GM21717 (cell line): ENCODE measurements at regions not wholly inside any gene's neighbourhood (a gene's known extent, or its start where the extent isn't known, plus 50 kb on each side); places are given as distances from the start of the nearest gene placed in this dataset.

Experiments used
- ATAC-seq: cut with Tn5 transposase; IDR thresholded peaks from one replicate; pipeline ENCODE4 v1.9.1; 2021; ENCODE audit warnings: mild to moderate bottlenecking, moderate library complexity; ENCODE audit not compliant: unreplicated experiment

DNA sequence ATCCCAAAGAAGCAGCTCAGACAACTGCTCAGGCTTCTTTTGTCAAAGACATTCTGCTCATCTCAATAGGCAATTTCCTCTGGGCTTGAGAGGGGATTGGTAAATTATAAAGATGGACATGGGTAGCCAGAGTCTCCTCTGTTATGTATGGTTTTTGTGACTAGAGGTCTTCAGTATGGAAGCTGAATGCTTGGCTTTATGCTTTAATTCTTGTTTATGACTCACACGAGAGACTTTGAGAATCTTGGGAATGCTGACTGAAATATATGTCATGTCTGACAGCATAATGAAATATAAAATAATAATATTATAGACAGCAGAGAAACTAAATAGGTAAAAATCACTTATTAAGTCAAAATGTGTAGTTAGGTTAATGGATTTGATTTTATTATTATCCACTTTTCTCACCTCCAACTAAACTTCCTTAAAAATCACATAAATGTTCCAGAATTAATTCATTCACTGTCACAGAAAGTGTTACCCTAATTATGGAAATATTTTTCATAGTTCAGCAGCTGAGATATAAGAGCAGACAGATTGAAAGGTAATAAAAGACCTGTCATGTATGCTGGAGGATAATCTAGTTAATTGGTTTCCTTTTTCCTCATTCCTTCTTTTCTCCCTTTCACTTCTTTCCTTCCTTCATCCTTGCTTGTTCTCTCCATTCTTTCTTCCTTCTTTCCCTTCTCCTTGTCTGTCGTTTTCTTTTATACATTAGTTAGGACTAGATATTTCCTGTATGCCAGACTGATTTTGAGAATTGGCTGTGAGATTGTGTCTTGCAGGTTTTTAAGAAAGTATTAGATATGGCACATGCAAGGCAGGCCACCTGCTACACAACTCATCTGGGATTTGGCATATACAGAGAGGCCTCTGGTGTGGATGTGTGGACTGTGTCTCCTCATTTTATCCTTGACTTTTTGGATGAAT lies 1866.1 kb upstream of the NUDT12 start:
- ATAC-seq = no peak

DNA sequence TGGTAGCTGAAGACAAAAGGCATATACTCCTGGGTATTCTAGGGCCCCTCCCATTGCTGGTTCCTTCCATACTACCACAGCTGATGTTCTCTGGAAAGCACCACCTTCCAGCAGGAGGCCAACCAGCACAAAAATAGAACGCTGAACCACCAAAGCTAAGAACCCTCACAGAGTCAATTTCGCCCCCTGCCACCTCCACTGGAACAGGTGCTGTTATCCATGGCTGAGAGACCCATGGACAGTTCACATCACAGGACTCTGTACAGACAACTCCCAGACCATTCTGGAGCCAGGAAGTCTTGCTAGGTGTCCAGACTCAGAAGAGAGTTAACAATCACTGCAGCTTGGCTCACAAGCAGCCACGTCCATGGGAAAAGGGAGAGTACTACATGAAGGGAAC lies 1851.5 kb upstream of the NUDT12 start:
- ATAC-seq = no peak

DNA sequence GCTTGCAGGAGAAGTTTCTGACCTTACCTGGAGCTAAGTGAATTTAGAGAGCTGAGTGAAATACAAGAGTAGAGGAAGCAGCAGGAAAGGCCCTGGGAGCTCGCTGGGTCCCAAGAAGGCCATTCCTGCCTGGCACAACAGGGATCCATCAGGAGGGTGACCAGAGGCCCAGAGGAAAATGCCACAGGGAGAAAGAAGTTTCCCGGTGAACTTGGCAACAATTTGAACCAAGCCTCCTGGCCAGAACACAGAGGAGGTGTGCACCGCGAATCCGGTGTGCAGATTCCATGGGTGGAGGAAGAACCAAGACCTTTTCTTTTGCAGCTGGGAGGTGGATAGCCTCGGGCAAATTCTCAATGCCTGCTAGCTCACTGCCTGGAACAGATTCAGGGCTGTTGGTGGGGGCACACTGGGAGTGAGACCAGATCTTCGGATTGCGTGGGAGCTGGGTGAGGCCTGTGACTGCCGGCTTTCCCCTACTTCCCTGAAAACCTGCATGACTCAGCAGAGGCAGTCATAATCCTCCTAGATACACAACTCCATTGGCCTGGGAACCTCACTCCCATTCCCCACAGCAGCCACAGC lies 1850.9 kb upstream of the NUDT12 start:
- ATAC-seq = no peak

DNA sequence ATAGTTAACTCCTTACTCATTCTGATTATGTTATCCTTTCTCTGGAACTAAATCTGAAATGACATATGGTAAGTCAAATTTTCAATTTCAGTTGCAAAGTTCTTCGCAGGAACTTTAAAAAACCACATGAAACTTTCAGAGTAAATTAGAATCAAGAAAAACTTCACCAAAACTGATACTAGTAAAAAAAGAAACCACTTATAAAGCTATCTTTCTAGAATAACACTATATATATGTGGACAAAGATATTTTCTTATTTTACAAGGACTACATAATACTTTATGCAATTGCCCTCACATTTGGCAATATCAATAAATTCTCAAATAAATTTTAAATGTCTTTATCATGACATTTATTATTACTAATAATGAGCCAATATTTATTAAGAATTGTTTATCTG lies 1847.1 kb upstream of the NUDT12 start:
- ATAC-seq = no peak

DNA sequence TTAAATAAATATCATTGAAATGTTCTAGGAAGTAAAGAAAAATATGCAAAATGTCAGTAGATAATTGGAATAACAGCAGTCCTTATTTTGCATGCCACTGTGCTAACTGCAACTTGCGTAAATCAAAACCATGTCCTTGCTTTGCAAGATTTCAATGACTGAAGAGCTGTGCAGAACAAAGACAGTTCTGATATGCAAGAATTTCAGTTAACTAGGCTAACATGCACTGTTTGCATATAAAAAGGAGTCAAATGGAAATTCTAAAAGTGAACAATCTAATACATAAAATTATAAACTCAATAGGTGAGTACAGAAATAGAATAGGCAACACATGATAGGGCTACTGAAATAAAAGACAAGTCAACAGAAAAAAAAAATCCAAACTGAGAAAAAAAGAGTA lies 1844.6 kb upstream of the NUDT12 start:
- ATAC-seq = no peak

DNA sequence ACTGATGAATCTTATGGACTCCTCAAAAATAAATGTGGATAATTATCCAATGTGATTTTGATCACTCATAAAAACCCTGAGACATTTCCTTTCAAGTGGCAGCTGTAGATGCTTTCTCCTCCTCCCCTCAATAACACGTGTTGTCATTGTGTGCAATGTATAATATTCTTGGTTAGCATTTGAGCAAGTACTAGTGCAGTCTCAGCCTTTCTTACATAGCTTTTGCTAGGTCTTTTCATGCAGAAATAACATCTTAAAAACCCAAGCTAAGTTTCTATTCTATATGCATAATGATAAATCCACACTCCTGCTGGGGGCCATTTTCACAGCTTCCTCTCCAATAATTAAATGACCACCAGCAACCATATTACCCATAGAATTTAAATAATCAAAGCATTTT lies 1835.2 kb upstream of the NUDT12 start:
- ATAC-seq = no peak

DNA sequence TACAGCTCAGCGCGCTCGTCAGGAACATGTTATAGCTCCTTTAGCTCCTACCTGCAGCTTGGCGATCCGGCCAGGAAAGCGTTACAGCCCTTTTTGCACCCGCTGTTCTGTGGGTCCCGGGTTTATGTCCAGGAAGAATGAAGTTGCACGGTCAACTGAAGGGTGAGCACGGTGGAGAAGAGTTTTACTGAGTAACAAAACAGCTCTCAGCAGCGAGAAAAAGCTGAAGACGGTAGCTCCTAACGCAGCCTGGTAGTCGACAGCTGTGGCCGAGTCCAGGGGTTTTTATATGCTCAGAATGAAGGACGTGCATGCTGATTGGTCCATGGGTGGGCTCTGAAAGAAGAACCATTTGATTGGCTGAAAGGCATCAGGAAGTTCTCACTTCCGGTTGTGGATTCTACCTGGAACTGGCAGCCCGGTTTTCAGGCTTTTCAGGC lies 1830.1 kb upstream of the NUDT12 start:
- no peak for ATAC-seq

DNA sequence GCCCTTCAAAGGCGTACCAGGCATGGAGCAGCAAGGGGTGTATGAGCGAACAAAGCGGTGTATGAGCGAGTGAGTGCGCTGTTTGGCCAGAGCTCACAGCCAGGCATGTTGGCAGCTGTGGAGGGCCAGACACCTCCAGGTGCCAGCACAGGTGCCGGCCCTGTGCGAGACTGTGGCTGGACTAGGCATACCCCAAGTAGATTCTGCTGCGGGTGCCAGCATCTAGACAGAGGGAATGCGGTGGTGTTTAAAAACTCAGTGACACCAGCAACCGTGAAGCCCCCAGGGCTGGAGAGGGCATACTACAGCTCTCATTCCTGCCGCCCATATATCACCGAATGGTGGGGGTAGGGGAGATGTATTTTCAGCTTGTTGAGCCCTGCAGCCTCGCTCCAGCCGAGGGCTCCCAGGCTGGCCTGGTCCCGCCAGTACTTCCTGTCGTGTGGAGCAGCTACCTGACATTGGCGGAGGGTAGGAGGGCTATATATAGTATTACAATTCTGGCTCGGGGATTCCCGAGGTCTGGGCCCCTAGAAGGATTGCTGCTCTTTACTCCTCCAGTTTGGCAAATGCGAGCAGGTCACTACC lies 1829.6 kb upstream of the NUDT12 start:
- ATAC-seq = no peak

DNA sequence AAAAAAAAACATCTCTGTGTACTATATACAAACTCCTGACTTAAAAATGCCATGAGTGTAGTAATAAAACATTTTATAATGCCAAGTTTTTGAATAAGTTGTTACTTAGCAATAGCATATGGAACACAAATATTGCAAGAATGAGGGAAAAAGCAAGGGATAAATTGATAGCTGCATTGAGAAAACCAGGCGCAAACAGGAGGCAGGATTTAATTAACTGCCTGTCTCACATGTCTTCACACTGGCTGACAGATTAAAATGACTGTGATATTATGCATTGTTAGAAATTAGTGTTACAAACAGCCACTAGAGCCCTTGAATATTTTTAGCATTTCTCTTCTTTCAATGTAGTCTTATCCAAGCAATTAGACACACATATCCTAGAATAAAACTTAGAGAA lies 1817.5 kb upstream of the NUDT12 start:
- no peak for ATAC-seq

DNA sequence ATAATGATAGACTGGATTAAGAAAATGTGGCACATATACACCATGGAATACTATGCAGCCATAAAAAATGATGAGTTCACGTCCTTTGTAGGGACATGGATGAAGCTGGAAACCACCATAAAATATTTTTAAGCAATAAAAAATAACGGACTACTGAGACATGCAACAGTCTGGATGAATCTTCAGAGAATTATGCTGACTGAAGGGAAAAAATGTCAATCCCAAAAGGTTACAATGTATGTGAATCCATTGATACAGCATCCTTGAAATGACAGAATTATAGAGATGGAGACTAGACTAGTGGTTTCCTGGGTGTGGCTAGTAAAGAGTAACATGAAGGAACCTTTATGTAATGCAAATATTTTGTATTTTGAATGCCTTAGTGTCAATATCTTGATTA lies 1808.6 kb upstream of the NUDT12 start:
- ATAC-seq = no peak

DNA sequence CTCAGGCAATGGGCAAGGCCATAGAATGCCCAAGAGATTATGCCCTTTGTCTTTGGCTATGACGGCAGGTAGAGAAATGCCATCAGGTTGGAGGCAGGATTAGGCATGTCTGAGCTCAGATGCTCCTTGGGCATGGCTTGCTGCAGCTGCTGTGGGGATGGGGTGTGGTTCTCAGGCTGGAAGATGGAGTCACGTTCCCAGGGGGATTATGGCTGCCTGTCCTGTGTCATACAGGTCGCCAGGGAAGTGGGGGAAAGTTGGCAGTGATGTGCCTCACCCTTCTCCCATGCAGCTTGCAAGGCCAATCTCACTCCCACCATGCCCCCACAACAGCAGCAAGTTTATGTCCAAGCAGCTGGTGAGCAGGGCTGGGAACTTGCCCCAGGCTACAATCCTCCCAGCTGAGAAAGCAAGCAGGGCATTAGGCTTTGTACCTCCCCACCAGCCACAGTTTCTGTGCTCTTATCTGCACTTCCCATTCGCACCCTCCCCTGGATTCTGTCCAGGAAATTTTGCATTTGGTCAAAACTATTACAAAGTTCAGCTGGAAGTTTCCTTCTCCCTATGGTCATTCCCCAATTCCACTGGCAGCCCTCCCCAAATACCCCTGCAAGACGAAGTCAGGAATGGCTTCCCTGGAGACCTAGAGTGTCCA lies 1788.0 kb upstream of the NUDT12 start:
- no peak for ATAC-seq

DNA sequence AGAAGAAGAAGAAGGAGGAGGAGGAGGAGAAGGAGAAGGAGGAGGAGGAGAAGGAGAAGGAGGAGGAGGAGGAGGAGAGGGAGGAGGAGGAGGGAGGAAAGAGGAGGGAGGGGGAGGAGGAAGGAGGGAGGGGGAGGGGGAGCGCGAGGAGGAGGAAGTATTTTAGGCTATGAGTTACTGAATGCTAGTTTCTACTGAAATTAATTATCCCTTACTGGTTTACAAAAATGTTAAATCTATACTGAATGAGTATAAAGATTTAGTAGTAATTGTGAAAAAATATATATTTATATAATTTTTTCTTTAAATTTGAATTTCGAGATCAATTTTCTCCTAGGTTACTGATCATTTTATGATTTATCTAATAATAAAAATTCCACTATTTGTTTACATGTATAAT lies 1769.0 kb upstream of the NUDT12 start:
- ATAC-seq = no peak

DNA sequence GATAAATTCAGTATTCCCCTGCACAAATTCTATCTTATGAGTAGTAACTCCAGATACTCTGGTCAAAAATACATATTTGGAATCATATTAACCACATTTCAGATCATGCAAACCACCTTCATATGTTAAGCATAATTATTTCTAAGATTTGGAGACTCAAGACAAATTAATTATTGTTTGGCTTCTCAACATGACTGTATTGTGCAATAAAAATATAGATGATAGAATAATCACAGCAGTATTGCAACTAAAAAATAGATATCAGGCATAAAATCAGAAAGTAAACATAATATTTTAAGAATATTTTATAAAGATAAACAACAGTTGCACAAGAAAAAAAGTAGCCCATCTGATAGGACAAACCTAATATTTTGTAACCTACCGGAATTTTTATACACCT lies 1767.6 kb upstream of the NUDT12 start:
- no peak for ATAC-seq

DNA sequence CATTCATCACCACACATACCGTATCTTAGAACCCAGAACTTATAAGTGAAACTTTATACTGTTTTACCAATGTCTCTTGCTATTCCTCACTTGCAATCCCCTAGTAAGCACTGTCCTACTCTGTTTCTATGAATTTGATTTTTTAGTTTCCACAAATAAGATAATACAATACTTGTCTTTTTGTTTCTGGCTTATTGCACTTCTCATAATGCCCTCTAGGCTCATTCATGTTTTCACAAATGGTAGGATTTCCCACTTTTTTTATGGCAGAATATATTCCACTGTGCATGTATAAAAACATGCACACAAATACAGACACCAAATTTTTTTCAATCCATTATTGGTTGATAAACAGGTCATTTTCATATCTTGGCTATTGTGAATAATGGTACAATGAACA lies 1742.3 kb upstream of the NUDT12 start:
- ATAC-seq = no peak

DNA sequence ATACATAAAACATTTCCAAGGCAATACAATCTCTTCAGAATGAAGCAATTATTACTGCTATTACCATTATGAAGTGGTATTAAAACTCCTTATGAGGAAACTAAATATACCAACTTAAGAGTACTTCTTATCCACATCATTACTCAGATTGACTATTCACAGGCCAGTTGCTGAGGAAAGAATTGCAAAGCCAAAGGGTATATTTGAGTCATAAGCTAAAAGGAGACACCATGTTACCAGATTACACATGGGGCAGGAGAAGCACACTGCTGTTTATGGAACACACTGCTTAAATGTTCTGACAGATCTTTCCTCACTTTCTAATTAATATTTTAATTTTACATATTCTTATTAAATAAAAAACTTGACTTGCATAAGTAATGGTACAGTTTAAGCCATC lies 1726.4 kb upstream of the NUDT12 start:
- no peak for ATAC-seq

DNA sequence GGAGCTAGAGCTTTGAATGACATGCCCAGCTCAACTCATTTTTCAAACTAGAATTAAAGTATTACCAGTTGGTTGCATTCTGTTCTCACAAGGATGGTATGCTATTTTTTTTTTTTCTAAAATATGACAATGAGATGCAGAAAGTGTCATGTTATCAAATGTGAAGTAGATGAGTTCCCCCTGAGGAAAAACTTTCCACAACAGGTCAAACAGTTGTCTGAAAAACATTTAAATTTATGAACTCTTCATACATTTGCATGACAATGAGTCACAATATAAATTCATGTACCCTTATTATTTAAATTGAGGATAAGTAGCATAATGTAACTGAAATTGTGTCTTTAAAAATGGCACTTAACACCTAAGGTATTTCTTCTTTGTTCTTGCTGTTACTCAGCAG lies 1720.5 kb upstream of the NUDT12 start:
- ATAC-seq = no peak

DNA sequence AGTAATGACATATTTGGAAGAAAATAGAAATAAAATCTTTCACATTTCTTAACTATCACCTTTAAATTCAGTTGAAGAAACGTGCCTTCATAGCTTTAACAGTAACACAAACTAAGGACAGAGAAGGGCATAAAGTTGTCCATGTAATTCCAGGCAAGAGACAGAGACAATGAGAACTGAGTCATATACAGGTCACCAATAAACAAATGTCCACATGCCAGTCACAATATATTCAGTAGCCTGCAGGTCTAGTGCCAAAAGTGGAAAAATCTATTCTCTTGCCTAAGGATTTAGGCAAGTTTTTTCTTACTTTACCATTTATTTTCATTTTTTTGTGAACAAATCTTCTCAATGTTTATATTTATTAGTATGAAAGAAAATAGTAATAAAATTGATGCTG lies 1711.5 kb upstream of the NUDT12 start:
- no peak for ATAC-seq

DNA sequence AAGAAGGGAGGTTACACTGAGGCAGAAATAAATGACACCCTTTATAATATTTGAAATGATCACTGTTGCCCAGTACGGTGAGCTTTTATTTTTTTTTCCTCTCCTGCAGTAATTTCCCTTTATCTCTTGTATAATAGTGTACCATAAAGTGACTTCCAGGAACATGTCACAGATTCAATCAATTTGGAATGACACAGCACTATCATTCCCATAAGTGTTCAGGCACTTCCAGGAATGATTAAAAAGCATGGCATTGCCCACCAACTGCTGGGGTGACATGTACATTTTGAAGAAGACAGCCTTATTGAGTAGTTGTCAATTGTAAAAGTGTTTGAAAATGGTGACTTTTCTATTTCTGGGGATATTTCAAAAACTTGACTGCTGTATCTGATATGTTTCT lies 1700.9 kb upstream of the NUDT12 start:
- no peak for ATAC-seq

DNA sequence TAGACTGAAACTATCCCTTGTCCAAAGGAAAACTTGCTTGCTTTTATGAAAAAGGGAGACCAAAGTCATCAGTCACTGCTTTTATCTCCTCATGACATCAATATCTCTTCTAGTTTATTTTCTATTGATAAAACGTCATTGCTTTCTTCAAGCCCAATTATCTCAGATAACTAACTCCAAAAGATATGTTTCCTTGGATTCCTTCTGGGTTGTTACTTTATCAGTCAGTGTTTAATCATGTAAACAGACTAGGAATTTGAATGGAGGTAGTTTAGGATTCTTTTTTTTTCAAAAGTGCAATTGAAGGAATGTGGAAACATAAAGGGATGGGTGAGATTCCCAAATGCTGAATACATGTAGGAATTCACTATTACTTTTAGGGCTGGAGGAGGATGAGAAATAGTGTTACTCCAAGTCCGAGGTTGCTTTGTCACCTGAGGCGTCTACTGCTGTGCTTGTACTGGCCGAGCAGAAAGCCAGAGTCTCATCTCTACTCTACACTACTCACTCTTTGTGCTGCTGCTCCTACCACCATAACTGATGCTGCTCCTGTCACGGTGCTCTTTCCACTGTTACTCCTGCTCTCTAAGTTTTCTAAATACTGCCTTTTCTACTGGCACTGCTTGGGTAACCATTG lies 1697.1 kb upstream of the NUDT12 start:
- no peak for ATAC-seq

DNA sequence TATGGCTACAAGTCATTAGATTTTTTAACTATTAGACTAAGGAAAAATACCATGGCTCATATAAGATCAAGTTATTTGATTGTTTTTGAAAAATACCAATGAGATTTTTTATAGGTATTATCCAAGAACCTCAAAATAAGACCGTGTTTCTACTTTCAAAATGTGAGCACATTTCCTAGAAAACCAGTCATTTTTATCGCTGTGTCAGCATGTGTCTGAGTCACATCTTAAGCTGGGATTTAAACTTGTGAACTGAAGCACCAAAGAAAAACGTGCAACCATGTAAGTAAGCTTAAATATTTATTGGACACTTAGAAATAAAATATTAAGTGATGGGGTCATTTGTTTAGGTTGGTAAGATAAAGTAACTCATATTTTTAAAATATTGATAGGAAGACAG lies 1676.0 kb upstream of the NUDT12 start:
- no peak for ATAC-seq

DNA sequence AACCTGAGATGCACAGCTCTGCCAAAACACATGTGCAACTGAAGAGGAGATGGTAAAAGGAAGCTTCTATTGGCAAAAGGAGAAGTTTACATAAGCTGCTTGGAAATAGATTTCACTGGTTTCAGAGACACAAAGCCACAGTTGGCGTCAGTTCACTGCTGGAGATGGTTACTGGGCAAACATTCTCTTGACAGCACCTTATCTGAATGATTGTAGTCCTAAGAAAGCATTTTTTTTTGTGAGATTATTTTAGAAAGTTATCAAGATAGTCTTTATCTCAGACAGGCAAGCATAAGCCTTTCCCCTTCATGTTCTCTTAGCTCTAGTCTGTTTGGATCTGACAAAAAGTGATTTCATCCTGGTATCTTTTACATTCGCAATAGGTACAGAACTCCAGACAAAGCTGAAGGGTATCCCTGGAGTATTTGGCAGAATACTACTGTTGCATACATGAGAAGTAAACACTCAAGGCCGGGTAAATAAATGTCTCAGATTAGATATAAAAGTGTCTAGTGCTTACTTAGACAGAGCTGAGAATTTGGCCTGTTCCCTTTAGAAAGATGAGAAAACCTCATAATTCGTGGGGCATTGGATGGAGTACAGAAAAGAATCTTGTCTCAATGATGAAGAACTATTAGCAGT lies 1668.0 kb upstream of the NUDT12 start:
- no peak for ATAC-seq
